ENCODE measurements at regions not wholly inside any gene's neighbourhood (a gene's known extent, or its start where the extent isn't known, plus 50 kb on each side); places are given as distances from the start of the nearest gene placed in this dataset.
A peak's percentile ranks its signal among the peaks of the same experiment; 100 is the strongest.
"Not testable (repeated sequence)": the region's sequence is repeated elsewhere in the genome, so short reads cannot be mapped to it uniquely, and the experiment has no call there.

DNA sequence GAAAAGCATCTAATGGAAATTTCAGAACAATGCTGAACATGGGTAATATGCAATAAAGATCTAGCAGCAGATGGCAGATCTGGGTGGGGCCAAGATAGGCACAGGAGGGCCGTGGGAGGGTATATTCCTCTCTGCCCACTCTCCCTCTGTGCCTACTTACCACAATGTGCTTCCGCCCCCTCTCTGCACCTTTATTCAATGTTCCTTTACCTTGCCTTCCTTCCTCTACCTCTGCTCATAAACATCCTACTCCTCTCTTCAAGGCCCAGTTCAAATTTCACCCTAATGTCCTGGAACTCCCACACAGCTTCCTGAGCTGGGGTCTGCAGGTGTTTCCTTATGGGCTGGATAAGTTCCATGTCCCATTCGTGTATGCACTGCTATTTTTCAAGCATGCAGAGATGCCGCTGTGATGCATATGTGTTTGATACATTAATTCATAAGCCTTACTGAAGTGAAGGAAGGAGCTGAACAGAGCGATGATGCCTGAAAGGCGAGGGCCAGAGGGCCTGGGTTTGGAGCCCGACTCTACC lies 65.6 kb upstream of the EDEM3 start:
- DNase-seq (ENCODE audit: low read depth in 2 of 2), result no peak

- DNase-seq (ENCODE audit: low read depth in 2 of 2), result no peak
These were observed 64.0 kb upstream of the EDEM3 start for GRCh38 chr1:184818646-184819045.

- DNase-seq (ENCODE audit: low read depth in 2 of 2), result not testable (repeated sequence)
These were observed 62.3 kb upstream of the EDEM3 start for GRCh38 chr1:184817003-184817402.

DNA sequence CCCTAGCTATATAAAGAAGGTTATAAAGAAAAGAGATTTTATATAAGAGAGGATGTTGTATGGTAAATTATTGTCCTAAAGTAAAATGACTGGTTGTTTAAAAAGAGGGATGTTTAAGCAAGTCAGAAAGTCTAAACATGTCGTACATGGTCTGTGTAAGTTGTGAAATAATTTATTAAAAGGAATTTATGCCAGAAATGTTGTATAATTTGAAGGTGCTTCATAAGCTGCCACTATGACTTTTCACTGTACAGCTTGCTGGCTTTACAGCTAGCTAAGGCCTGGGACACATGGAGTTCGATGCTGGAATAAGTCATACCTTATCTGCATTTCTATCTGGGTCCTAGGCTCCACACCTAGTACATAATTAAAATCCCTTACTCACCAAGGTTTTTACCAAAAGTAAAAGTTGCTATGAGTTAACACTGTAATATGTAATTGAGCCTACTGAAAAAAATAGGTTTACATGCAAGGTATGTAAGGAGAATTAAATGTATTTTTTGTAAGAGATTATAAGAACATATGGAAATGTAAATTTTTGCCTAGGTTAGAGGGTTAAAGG lies 59.0 kb upstream of the EDEM3 start:
- DNase-seq (ENCODE audit: low read depth in 2 of 2), result no peak

DNA sequence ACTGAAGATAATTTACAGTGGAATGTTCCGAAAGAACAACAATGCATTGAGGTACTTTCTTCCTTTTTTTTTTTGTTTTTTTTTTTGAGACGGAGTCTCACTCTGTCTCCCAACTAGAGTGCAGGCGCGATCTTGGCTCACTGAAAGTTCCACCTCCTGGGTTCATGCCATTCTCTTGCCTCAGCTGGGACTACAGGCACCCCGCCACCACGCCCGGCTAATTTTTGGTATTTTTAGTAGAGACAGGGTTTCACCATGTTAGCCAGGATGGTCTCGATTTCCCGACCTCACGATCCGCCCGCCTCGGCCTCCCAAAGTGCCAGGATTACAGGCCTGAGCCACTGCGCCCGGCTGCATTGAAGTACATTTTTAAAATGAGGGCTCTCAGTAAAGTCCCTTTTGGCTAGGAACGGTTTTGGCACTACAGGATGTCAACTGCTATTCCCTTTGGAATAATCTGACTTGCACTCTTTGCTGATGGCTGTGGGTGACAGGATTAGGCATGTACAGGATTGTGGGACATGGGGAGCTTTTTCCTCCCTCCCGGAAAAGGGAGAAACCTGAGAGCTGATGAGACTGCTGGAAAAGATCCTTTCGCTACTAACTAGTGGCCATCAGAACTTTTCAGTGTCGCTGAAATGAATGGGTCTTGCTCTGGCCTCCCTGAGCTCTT lies 56.9 kb upstream of the EDEM3 start:
- no peak for DNase-seq (ENCODE audit: low read depth in 2 of 2)

DNA sequence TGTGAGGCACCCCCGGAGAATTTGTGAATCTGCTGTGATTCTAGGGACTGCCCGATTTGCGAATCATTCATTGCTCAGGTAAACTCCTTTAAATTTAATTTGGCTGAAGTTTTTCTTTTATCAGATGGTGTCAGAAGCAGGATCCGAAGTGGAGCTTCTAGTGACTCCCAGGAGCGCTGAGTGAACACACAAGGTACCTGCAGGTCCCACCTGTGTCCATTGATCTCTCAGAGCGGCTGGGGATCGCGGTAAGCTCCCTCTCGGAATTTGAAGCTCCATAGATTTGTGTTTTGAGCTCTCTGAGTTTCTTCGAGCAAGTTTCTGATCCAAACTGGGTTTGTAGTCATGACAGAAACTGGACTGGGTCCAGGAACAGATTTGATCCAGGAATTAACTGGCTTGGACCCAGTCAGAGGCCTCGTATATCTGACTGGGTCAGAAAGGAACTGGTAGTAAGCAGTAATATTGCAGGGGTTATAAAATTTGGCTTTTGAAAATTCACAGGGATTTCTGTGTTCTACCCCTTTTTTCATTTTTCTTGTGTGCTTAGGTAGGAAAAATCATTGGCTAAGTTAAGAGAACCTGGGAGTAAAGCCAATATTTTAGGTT lies 56.2 kb upstream of the EDEM3 start:
- no peak for DNase-seq (ENCODE audit: low read depth in 2 of 2)

- DNase-seq (ENCODE audit: low read depth in 2 of 2), result no peak
These were observed 51.7 kb upstream of the EDEM3 start for GRCh38 chr1:184806296-184806721.

DNA sequence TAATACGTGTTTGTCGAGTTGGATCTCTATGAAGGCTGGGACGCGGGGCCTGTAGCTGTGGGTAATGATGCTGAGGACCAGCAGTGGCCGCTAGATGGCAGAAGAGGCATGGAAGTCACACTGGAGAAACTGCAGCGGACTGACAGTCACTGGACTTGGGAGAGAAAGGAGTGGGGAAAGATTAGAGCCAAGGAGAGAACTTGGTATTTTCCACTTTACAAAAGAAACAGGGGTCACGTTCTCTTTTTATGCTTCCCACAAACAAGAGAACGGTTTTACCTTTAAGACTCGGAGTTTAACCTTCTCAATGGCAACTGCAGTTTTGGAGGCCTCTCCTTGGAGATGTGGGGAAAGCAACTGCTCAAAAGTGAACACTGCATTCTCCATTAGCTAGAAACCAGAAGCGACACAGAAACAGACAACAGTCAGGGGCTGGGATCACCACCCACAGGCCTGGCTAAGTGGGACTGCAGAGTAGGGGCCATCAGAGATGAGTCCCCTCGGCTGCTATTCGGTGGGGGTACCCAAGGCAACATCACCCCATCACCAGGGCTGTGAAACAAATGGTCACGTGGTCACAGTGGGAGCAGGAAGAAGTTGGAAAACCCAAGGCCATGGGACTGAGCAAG lies 51.1 kb upstream of the EDEM3 start:
- DNase-seq (ENCODE audit: low read depth in 2 of 2), result peak; percentile 44 to 62

All from stimulated activated CD8-positive, alpha-beta memory T cell treated with anti-CD3 and anti-CD28 coated beads, Interleukin-15, amount 100 ng/mL, for 4 hours (primary cell).